A549 (cell line): ENCODE measurements at regions not wholly inside any gene's neighbourhood (a gene's known extent, or its start where the extent isn't known, plus 50 kb on each side); places are given as distances from the start of the nearest gene placed in this dataset.

Experiments
- CTCF ChIP-seq: fragments of >200 bp; sonication (Bioruptor Twin); formaldehyde crosslinking; IDR thresholded peaks from 3 replicates; pipeline ENCODE4 v1.5.1; 2016
- EP300 ChIP-seq, 2 experiments: fragments of >200 bp; sonication (Bioruptor Twin); formaldehyde crosslinking; IDR thresholded peaks; 2 replicates in 1 of 2; 3 replicates in 1 of 2; pipeline ENCODE4 v1.6.1; 2016 to 2017
- ESRRA ChIP-seq: fragments of 150-350 bp; IDR thresholded peaks from 2 replicates; pipeline ENCODE4 v1.6.1; 2014; ENCODE audit warnings: mild to moderate bottlenecking, low read length, borderline replicate concordance
- JUNB ChIP-seq: fragments of >200 bp; sonication (Bioruptor Twin); formaldehyde crosslinking; IDR thresholded peaks from 2 replicates; pipeline ENCODE4 v1.6.1; 2016
- TF ChIP-seq, protein P1 (sequence below): IDR thresholded peaks from 2 replicates; pipeline ENCODE4 v1.6.1; 2012

DNA sequence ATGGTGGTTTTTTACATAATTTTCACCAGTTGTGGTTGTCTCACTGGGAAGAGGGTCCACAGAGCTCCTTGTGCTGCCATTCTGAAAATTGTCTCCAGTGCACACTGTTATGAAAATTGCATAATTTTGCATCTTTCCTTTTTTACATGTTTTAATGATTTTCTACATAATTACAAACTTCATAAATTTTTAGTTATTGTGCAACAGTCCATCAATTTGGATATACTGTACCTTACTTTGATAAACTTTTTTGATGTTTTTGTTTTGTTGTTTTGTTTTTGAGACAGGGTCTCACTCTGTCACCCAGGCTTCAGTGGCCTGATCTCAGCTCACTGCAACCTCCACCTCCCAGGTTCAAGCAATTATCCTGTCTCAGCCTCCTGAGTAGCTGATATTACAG lies 70.6 kb upstream of the AUTS2 start:
- TF ChIP-seq EP300 (IDR thresholded peaks at IDR 0.05) (no peak), CTCF (no peak), JUNB (no peak), ESRRA (no peak)
- TF ChIP-seq, protein P1, sequence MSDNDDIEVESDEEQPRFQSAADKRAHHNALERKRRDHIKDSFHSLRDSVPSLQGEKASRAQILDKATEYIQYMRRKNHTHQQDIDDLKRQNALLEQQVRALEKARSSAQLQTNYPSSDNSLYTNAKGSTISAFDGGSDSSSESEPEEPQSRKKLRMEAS: no peak
